ENCODE measurements at regions not wholly inside any gene's neighbourhood (a gene's known extent, or its start where the extent isn't known, plus 50 kb on each side); places are given as distances from the start of the nearest gene placed in this dataset.

- no peak for DNase-seq
Measured at GRCh38 chr18:5091741-5092140, 105.3 kb downstream of the AKAIN1 start.

DNA sequence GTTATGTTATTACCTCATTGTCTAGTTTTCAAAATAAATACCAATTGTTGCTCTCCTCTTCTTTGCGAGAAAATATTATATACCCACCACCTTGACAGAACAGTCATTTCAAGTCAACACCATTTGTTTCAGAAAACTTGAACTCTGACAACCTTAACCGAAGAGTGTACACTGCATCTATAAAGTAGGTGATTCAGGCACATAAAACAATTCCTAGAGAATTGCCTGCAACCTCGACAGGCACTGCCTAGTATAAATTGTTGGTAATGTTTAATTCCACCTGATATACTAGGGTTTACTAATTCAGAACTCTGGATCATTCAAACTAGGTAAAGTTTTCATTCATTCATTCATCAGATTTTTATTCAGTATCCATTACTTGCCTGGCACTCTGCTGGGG lies 121.8 kb downstream of the AKAIN1 start:
- DNase-seq: no peak

GRCh38 chr18:5073026-5073944 lies 123.8 kb downstream of the AKAIN1 start:
- DNase-seq: no peak

DNA sequence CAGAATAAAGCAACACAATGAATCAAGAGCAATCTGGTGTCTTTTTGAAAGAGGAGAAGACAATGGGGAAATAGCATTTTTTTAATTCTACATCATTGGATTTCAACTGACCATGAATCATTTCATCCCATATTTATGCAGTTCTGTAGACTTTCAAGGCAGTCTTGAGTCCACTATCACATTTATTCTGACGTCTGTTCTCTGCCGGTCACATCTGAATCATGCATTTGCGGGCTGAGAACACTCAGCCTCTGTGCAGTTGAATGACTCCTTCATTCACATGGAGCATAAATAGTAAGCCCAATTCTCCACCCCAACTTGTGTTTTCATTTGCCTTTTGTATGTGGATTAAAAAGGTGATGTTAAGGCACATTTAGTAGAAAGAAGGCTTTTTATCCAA lies 128.2 kb downstream of the AKAIN1 start:
- no peak for DNase-seq

DNA sequence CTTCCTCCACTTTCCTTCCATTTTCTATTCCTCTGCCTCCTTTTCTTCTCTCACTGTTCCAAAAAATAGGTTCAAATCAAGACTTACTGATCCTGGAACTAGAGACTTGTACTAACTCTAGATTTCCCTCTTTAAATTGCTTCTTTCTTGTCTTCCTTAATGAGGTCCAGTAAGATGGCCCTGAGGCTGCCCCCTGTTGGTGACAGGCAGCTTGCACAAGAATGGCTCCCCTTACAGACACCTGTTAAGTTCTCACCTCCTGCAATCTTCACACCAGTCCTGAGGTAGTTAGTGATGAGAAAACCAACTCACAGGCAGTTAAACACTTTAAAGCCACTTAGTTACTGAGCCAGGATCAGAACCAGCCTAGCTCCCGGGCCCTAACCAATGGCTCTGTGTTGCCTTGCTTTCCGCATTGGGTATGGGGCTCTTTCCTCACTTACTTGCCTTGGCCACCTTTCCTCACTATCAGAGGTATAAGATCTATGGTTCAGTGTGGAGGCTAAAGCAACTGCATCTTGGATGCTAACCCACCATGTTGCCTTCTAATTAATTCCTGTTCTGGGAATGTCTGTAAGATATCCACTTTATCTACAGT lies 130.6 kb downstream of the AKAIN1 start:
- no peak for DNase-seq

GRCh38 chr18:5065615-5066014 lies 131.4 kb downstream of the AKAIN1 start:
- DNase-seq: no peak

DNA sequence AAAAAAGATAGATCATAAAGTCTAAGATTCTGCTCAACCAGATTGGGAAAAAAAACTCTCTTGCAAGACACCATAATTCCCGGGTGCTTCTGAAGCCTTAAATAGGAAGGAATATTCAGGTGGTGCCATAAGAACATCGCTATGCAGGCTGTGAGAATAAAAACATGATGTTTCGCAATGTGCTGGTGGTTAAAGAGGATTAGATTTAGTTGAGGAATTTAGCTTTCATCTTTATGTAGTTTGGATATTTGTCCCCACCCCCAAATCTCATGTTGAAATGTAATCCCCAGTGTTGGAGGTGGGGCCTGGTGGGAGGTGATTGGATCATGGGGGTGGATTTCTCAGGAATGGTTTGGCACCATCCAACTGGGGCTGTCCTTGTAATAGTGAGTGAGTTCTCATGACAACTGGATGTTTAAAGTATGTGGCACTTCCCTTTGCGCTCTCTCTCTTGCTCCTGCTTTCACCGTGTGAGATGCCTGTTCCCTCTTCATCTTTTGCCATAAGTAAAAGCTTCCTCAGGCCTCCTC lies 132.2 kb downstream of the AKAIN1 start:
- DNase-seq: no peak

DNA sequence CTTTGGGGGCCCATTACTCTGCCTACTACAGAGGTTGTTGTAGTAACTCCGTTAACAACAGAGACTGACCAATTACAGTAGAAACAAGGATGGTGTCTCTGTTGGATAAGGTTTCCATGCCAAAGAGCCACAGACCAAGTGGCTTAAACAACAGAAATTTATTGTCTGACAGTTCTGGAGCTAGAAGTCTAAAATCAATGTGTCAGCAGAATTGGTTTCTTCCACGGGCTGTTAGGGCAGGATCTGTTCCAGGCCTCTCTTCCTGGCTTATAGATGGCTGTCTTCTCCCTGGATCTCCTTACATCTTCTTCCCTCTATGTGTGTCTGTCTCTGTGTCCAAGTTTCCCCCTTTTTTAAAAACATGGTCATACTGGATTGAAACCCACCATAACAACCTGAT lies 135.3 kb downstream of the AKAIN1 start:
- no peak for DNase-seq

DNA sequence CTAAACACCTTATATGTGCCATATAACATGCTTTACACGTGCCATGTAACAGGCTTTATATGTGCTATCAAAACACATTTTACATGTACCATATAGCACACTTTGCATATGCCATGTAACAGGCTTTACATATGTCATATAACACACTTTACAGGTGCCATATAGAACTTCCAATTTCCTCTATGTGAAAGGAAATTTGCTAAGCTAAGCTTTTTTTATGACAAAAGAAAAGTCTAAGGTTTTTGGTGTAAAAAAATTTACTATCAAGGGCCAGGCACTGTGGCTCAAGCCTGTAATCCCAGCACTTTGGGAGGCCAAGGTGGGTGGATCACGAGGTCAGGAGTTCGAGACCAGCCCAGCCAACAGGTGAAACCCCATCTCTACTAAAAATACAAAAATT lies 136.5 kb downstream of the AKAIN1 start:
- DNase-seq: no peak

GRCh38 chr18:5059696-5060032 lies 137.4 kb downstream of the AKAIN1 start:
- no peak for DNase-seq

GRCh38 chr18:5058768-5059695 lies 138.0 kb downstream of the AKAIN1 start:
- no peak for DNase-seq

DNA sequence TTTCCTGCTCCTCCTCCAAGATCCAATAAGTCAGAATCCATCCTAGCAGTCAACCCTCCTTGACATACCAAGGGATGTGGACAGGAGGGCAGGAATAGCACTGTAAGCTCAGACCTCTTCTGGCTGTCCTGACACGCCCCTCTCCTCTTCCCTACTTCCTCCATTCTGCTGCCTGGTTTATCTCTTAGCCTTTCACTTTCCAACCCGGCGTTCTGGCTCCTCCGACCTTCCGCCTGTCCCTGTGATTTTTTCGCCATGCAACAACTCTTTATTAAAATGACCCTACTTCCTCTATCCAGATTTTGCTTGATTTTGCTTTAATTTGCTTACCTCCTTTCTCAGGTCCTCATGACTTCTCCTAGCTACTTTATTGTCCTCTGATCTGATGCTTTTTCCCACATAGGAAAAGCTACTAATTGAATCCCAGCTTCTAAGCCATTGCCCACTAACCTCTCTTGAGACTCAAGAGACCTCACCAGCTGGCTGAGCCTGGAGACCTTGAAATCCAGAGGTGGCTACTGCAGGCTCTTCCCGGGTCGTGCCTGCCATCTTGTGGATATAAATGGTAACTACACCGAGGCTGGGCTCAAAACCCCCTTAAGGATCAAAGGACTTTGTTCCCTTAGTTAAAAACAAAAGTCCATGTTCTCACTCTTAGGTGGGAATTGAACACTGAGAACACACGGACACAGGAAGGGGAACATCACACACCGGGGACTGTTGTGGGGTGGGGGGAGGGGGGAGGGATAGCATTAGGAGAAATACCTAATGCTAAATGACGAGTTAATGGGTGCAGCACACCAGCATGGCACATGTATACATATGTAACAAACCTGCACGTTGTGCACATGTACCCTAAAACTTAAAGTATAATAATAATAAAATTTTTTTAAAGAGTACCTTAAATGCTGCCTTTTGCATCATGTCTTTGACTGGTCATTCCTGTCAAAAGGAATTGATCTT lies 139.4 kb downstream of the AKAIN1 start:
- peak; percentile 62 for DNase-seq

GRCh38 chr18:5052491-5052890 lies 144.6 kb downstream of the AKAIN1 start:
- no peak for DNase-seq

DNA sequence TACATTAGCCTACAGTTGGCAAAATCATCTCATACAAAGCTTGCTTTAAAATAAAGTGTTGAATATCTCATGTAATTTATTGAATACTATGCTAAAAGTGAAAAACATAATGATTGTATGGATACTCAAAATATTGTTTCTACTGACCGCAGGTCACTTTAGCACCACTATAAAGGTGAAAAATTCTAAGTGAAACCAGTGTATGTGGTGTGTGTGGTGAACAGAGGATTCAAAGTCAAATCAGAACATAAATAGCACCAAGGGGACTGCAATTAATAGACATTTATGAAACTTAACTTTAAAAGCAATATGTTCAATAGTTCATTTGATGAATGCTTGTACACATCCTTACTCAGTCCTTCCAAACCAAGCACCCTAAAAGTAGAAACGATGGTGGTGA lies 145.8 kb downstream of the AKAIN1 start:
- DNase-seq: no peak

DNA sequence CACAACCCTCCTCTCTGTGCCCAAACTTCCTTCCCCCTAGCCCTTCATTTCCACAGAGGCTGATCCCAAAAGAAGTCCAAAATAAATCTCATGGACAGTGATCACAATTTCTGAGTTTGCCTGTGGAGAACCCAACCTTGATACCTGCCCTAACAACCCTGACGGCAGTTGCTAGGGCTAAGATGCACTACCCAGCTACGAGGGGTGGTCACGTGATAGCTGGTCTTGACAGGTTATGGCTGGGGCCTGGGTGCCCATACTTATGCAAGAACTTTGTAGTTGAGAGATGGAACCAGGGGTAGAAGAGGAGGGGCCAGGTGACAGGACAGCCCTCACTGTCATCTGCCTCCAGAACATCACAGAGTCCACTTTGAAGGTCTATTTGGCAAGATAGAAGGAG lies 147.9 kb downstream of the AKAIN1 start:
- no peak for DNase-seq

- no peak for DNase-seq
Measured at GRCh38 chr18:5040476-5040875, 156.6 kb downstream of the AKAIN1 start.

- DNase-seq: no peak
Measured at GRCh38 chr18:5036523-5036922, 160.5 kb downstream of the AKAIN1 start.

DNA sequence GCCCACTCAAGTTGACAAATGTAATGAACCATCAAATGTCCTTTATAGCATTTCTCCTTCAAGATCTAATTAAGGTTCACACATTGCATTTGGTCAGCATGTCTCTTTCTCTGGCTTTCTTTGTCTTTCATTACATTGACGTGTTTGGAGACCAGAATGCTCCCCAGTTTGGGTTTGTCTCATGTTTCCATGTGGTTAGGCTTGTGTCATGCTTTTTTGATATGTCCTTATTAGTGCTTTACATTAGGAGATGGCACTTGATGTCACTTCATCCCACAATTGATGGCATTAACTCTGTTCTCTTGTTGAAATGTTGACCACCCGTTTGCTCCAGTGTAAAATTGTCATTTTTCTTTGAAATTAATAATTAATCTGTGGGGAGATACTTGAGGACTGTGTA lies 165.8 kb downstream of the AKAIN1 start:
- no peak for DNase-seq

DNA sequence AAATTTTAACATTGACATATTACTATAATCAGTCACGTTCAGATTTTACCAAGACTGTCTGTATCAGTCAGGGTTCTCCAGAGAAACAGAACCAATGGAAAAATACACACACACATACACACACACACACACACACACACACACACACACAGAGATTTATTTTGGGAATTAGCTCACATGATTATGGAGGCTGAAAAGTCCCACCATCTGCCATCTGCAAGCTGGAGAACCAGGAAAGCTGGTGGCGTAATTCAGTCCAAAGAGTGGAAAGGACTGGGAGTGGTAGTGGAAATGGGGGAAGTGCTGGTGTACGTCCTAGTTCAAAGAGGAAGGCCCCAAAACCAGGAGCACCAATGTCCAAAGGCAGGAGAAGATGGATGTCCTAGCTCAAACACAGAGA lies 166.4 kb downstream of the AKAIN1 start:
- no peak for DNase-seq

DNA sequence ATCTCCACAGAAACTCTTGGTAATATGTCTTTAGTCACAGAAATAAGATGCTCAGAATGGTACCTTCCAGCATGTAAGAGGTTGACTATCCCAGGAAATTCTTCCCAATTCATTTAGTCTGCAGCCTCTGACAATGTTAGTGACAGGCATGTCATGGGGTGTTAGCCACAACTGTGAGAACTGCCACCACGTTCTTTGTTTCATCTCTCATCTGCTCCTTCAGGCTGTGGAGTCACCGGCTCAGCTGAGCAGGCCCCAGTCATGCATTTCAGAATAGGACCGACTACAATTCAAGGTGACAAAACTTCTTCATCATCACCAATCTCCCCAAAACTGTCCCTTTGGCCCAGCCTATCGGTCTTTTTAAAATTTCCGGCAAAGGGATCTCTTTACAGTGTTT lies 167.5 kb downstream of the AKAIN1 start:
- DNase-seq: no peak

DNA sequence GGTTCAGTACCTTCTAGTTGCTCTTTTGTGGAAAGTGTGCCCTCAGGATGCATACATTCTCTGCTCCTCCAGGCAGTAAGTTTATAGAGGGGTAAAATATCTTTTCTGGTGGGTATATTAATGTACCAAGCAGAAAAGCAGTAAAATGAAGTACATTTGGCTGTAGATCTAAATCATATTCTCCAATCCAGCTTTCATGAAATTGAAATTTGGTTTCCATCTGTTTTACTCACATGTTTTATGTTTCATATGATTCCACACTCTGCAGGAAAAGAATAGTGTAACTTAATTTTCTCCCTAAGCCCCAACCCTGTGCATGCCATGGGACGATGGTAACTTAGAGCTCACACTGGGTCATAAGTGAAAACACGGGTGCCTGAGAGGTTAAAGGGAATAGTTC lies 172.3 kb downstream of the AKAIN1 start:
- no peak for DNase-seq

- DNase-seq: no peak
Measured at GRCh38 chr18:5021558-5021957, 175.5 kb downstream of the AKAIN1 start.

All from right hindlimb (tissue), 1 donor.